NCI-H345 treated with DMSO at 0.1 percent for 48 hours (cell line): ENCODE measurements at regions not wholly inside any gene's neighbourhood (a gene's known extent, or its start where the extent isn't known, plus 50 kb on each side); places are given as distances from the start of the nearest gene placed in this dataset.

Source experiments
- DNase-seq: peaks from one replicate; lab custom pipeline; 2025; ENCODE audit not compliant: unreplicated experiment; lab: John Stamatoyannopoulos, UW

GRCh38 chr12:77433799-77434198, 368.4 kb upstream of the E2F7 start:
- no peak for DNase-seq

GRCh38 chr12:77429426-77429825, 364.1 kb upstream of the E2F7 start:
- DNase-seq = no peak

GRCh38 chr12:77421152-77421551, 355.8 kb upstream of the E2F7 start:
- DNase-seq = no peak

GRCh38 chr12:77409551-77409950, 344.2 kb upstream of the E2F7 start:
- DNase-seq = no peak

- no peak for DNase-seq
Measured at GRCh38 chr12:77407931-77408330, 342.6 kb upstream of the E2F7 start.

DNA sequence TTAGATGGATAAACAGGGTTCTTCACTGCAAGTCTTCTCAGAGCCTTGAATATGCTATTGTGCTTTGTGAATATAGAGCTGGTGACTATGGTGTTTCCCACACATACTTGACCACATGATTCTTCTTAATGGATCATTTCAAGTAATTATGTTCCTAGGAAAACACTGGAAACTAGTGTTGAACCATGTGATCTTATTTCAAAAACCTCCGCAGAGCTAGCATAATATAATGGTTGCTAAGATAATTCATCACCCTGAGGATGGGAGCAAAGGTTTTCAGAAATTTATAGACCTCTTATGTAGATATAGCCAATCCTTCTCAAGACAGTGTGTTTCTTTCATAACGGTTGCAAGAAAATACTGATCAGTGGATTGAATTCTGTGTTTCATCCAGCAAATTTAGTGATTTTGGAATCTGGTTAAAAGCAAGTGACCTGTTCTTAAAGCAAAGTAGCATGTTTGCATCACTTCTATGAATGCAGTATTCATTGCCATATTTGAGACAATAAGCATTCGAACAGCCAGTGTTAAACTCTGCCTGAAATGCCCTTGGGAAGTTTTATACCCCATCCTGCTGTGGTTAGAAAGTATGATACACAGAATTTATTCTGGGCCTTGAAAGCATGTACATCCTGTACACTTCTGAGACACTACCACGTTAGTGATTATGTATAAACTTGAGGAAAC, 341.0 kb upstream of the E2F7 start:
- no peak for DNase-seq

GRCh38 chr12:77402716-77403115, 337.3 kb upstream of the E2F7 start:
- no peak for DNase-seq

GRCh38 chr12:77401770-77402081, 336.4 kb upstream of the E2F7 start:
- no peak for DNase-seq

DNA sequence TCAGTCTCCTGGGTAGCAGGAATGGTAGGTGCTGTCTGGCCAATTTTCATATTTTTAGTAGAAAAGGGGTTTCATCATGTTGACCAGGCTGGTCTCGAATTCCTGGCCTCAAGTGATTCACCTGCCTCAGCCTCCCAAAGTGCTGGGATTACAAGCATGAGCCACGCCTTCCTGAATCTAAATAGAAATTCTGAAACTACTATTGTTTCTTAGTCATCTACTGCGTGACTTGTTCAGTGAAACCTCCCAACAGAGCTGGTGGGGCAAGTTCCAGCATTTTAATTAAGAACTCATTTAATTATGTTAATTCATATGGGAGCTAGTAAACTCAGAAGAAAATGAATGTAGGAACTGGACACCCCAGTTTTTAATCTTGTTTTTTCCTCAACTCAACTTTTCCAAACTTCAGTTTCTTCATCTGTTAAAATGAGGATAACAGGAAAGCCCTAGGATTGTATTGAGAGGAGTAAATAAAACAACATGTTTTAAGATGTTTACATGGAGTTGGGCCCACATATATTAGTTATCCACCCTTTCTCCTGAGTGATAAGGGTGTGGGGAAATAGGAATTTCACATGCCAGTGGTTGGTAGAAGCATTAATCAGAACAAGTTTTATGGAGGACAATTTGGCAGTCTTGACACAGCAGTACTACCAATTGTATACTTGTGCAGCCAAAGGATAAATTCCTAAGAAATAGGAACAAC, 335.8 kb upstream of the E2F7 start:
- DNase-seq = no peak

GRCh38 chr12:77392467-77393088, 327.2 kb upstream of the E2F7 start:
- DNase-seq = no peak

- DNase-seq = no peak
Measured at GRCh38 chr12:77388445-77389265, 323.3 kb upstream of the E2F7 start.

DNA sequence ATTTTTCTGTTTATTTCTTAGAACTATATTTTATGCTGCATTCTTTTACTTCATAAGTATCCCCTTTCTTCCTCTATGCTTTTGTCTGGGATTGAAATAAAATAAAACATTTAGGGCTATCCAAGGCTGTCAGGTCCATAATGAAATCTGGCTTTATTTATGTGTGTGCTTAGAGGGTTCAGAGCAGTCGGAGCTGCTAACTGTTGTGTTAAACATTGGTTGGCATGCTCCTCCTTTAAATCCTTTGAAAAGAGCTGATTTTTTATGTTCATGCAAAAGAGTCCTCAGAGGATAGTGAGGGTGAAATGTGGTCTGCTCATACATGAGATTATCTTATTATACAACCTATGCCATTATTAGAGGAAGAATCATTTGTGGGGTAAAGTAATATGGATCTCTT, 322.3 kb upstream of the E2F7 start:
- no peak for DNase-seq

- no peak for DNase-seq
Measured at GRCh38 chr12:77387214-77387613, 321.8 kb upstream of the E2F7 start.

DNA sequence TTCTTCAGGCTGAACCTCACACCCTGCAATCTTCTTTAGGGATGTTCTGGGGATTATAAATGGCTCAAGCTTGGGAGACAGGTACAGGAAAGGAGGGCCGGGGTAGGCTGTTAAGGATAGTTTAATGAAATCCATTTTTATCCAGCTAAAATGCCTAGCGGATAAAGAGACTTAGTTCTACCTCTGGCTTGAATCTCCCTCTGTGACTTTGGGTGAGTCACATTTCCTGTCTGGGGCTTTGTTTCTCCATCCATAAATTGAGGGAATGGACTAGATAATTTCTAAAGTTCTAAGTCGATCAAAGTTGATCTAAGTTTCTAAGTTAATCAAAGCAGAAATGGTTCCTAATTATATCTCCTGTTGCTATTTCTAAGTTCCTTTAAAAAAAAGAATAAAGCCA, 319.6 kb upstream of the E2F7 start:
- no peak for DNase-seq

- no peak for DNase-seq
Measured at GRCh38 chr12:77382096-77382742, 316.9 kb upstream of the E2F7 start.

DNA sequence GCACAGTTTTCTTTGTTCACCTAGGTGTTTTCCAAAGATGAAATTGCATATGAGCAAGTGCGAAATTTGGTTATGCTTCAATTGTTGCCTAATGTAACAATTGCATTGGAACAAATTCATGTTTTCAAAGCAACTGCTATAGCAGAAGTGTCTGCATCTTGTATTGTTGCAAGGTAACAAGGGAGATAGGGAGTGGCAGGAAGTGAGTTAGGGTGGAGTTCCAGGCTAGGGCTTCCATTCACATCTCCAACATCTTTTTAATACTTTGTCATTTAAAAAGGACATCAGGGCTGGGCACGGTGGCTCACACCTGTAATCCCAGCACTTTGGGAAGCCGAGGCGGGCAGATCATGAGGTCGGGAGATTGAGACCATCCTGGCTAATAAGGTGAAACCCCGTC, 312.3 kb upstream of the E2F7 start:
- no peak for DNase-seq

- no peak for DNase-seq
Measured at GRCh38 chr12:77377116-77377515, 311.7 kb upstream of the E2F7 start.

DNA sequence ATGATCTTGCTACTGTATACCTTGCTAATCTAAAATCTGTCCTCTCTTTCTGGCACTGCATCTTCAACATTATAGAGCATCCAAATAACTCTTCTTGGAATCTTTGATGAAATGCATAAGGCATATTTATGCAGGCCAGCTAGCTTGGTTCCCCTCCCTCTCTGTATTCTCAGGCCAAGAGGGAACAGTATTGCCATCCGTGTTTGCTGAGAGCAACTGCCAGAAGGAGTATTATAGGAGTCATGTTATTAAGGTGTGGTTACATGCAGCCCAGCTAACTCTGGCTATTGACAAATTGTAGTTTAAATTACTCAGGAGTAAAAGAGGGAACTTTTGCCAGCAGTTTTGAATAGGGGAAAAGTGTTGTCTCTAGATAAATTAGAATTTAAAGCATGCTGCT, 309.3 kb upstream of the E2F7 start:
- no peak for DNase-seq

- no peak for DNase-seq
Measured at GRCh38 chr12:77372494-77372893, 307.1 kb upstream of the E2F7 start.

- no peak for DNase-seq
Measured at GRCh38 chr12:77372026-77372425, 306.7 kb upstream of the E2F7 start.

- DNase-seq = no peak
Measured at GRCh38 chr12:77368379-77368778, 303.0 kb upstream of the E2F7 start.
